ENCODE measurements at regions not wholly inside any gene's neighbourhood (a gene's known extent, or its start where the extent isn't known, plus 50 kb on each side); places are given as distances from the start of the nearest gene placed in this dataset.

DNA sequence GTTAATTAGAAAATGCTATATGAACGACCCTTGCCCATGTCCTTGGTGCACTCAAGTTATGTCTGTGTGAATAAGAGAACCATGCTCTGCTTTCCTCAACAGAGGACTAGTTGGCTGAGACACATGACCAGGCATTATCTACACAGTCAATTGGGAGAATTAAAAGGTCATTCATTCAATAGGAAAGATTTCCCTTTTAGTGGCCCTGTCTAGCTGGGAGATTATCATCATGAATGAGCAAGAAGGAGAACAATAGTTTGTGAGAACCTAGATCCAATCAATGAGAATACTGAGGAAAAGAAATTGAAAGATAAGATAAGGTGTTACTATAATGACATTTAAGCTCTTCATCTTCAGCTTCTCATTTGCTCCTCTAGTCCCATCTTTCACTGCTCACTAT lies 1033.4 kb upstream of the LCORL start:
- Histone ChIP-seq H3K36me3 (replicated peaks in 1 of 2; ENCODE audit: control insufficient read depth in 1 of 2, insufficient read depth in 2 of 2, low read length in 2 of 2) (no peaks in the 10 kb centered on the region), H3K9me3 (ENCODE audit: low read length) (peaks cover 89% of the 10 kb centered on the region), H3K27ac (ENCODE audit: extremely low read length, insufficient read depth, low read length) (no peak overlapping the region), H3K4me3 (replicated peaks in 1 of 3; ENCODE audit: insufficient read depth in 1 of 3, low read depth in 2 of 3, low read length in 3 of 3) (no peak overlapping the region), H4K20me1 (ENCODE audit: insufficient read depth, low read length) (no peaks in the 10 kb centered on the region), H3K79me2 (ENCODE audit: insufficient read depth, low read length) (no peaks in the 10 kb centered on the region), H2AFZ (ENCODE audit: low read length) (no peak overlapping the region), H3K9ac (ENCODE audit: insufficient read depth, low read depth, low read length) (no peak overlapping the region), H3K4me1 (ENCODE audit: insufficient read depth, low read length) (no peaks in the 10 kb centered on the region), H3K27me3 (ENCODE audit: control insufficient read depth in 1 of 2, insufficient read depth in 2 of 2, low read length in 2 of 2) (no peaks in the 10 kb centered on the region), H3K4me2 (ENCODE audit: low read depth, low read length) (no peak overlapping the region)
- POLR2A ChIA-PET, result no interaction called here
- no peak for ATAC-seq
- 0% methylated on average over 1 of the region's 1 CpG for WGBS (ENCODE audit: low lambda C conversion rate)
- FAIRE-seq, result no peak
- no peak for DNase-seq (ENCODE audit: low spot score)
- in situ Hi-C loops (cut with HindIII; ENCODE audit: extremely low pct_ligation_motif_present, low pct_unique_long_range_greater_than_20kb) (no loop called here), intact Hi-C loops (cut with micrococcal nuclease; ENCODE audit: unreplicated experiment) (no loop called here)
- no TSS peak for BruUV-seq (replicated peaks)
- TF ChIP-seq, protein P1, sequence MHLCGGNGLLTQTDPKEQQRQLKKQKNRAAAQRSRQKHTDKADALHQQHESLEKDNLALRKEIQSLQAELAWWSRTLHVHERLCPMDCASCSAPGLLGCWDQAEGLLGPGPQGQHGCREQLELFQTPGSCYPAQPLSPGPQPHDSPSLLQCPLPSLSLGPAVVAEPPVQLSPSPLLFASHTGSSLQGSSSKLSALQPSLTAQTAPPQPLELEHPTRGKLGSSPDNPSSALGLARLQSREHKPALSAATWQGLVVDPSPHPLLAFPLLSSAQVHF (CRISPR knock-in tag; IDR thresholded peaks at IDR 0.05), result no peak
- no peak for TF ChIP-seq ZNF557 (CRISPR knock-in tag; IDR thresholded peaks at IDR 0.05)
- no peak for TF ChIP-seq ZNF547 (CRISPR knock-in tag; IDR thresholded peaks at IDR 0.05)
- no peak for TF ChIP-seq GABPA (IDR thresholded peaks at IDR 0.05; ENCODE audit: low read depth, low read length)
- no peak for TF ChIP-seq GABPA (CRISPR knock-in tag; IDR thresholded peaks at IDR 0.05; ENCODE audit: low read depth)
- no peak for TF ChIP-seq ZNF224 (CRISPR knock-in tag; IDR thresholded peaks at IDR 0.05)
- TF ChIP-seq SIX1 (CRISPR knock-in tag; IDR thresholded peaks at IDR 0.05; ENCODE audit: borderline replicate concordance), result no peak
- TF ChIP-seq MEIS1 (CRISPR knock-in tag; IDR thresholded peaks at IDR 0.05; ENCODE audit: borderline replicate concordance), result no peak
- no peak for TF ChIP-seq ZNF20 (CRISPR knock-in tag; IDR thresholded peaks at IDR 0.05)
- TF ChIP-seq ATF1 (CRISPR knock-in tag; IDR thresholded peaks at IDR 0.05), result no peak
- TF ChIP-seq SATB2 (CRISPR knock-in tag; IDR thresholded peaks at IDR 0.05), result no peak
- CTCF ChIA-PET (ENCODE audit: low intra/inter-chr PET ratio, low total read pairs), result no interaction called here

DNA sequence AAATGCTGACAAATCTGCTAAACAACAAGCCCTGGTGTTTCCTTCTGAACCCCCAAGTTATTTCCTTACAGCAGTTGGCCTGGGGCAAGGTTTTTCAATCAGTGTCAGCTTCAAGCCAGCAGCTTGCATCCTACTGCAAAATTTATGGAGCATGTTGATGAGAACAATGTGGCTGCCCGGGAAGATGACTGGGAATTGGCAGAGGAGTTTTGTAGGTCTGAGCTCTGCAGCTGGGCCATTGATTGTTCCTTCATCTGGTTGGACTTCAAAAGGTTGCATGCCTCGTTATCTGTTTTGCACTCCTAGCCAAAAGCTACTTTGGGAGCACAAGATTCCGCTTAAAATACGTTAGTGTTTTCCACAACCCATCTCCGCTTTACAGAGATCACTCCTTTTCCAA lies 1030.3 kb upstream of the LCORL start:
- ATAC-seq, result no peak
- WGBS (ENCODE audit: low lambda C conversion rate), result 17% methylated on average over 5 of the region's 5 CpGs
- Histone ChIP-seq H3K36me3 (replicated peaks in 1 of 2; ENCODE audit: control insufficient read depth in 1 of 2, insufficient read depth in 2 of 2, low read length in 2 of 2) (no peaks in the 10 kb centered on the region), H3K4me2 (ENCODE audit: low read depth, low read length) (no peak overlapping the region), H3K9me3 (ENCODE audit: low read length) (peaks cover 85% of the 10 kb centered on the region), H3K27ac (ENCODE audit: extremely low read length, insufficient read depth, low read length) (no peak overlapping the region), H3K9ac (ENCODE audit: insufficient read depth, low read depth, low read length) (no peak overlapping the region), H3K79me2 (ENCODE audit: insufficient read depth, low read length) (no peaks in the 10 kb centered on the region), H4K20me1 (ENCODE audit: insufficient read depth, low read length) (no peaks in the 10 kb centered on the region), H3K4me1 (ENCODE audit: insufficient read depth, low read length) (no peaks in the 10 kb centered on the region), H2AFZ (ENCODE audit: low read length) (no peak overlapping the region), H3K4me3 (replicated peaks in 1 of 3; ENCODE audit: insufficient read depth in 1 of 3, low read depth in 2 of 3, low read length in 3 of 3) (no peak overlapping the region), H3K27me3 (ENCODE audit: control insufficient read depth in 1 of 2, insufficient read depth in 2 of 2, low read length in 2 of 2) (no peaks in the 10 kb centered on the region)
- in situ Hi-C loops (cut with HindIII; ENCODE audit: extremely low pct_ligation_motif_present, low pct_unique_long_range_greater_than_20kb), result no loop called here
- POLR2A ChIA-PET, result no interaction called here
- no TSS peak for BruUV-seq (replicated peaks)
- intact Hi-C loops (cut with micrococcal nuclease; ENCODE audit: unreplicated experiment), result no loop called here
- no peak for FAIRE-seq
- CTCF ChIA-PET (ENCODE audit: low intra/inter-chr PET ratio, low total read pairs), result no interaction called here
- DNase-seq (ENCODE audit: low spot score), result no peak
- TF ChIP-seq, protein P2, sequence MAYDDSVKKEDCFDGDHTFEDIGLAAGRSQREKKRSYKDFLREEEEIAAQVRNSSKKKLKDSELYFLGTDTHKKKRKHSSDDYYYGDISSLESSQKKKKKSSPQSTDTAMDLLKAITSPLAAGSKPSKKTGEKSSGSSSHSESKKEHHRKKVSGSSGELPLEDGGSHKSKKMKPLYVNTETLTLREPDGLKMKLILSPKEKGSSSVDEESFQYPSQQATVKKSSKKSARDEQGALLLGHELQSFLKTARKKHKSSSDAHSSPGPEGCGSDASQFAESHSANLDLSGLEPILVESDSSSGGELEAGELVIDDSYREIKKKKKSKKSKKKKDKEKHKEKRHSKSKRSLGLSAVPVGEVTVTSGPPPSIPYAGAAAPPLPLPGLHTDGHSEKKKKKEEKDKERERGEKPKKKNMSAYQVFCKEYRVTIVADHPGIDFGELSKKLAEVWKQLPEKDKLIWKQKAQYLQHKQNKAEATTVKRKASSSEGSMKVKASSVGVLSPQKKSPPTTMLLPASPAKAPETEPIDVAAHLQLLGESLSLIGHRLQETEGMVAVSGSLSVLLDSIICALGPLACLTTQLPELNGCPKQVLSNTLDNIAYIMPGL (CRISPR knock-in tag; IDR thresholded peaks at IDR 0.05; ENCODE audit: borderline replicate concordance in 1 of 2, low read depth in 1 of 2), result no peak
- TF ChIP-seq HNRNPH1 (optimal IDR thresholded peaks at IDR 0.05; ENCODE audit: low read depth, low read length), result no peak
- TF ChIP-seq ZBTB7B (CRISPR knock-in tag; IDR thresholded peaks at IDR 0.05), result no peak
- no peak for TF ChIP-seq ZNF775 (CRISPR knock-in tag; IDR thresholded peaks at IDR 0.05; ENCODE audit: borderline replicate concordance)
- TF ChIP-seq ZFP62 (CRISPR knock-in tag; IDR thresholded peaks at IDR 0.05), result no peak
- TF ChIP-seq, protein P3, sequence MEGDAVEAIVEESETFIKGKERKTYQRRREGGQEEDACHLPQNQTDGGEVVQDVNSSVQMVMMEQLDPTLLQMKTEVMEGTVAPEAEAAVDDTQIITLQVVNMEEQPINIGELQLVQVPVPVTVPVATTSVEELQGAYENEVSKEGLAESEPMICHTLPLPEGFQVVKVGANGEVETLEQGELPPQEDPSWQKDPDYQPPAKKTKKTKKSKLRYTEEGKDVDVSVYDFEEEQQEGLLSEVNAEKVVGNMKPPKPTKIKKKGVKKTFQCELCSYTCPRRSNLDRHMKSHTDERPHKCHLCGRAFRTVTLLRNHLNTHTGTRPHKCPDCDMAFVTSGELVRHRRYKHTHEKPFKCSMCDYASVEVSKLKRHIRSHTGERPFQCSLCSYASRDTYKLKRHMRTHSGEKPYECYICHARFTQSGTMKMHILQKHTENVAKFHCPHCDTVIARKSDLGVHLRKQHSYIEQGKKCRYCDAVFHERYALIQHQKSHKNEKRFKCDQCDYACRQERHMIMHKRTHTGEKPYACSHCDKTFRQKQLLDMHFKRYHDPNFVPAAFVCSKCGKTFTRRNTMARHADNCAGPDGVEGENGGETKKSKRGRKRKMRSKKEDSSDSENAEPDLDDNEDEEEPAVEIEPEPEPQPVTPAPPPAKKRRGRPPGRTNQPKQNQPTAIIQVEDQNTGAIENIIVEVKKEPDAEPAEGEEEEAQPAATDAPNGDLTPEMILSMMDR (CRISPR knock-in tag; IDR thresholded peaks at IDR 0.05), result no peak

All from HepG2 (cell line).